ENCODE measurements at regions not wholly inside any gene's neighbourhood (a gene's known extent, or its start where the extent isn't known, plus 50 kb on each side); places are given as distances from the start of the nearest gene placed in this dataset.
"Not testable (repeated sequence)": the region's sequence is repeated elsewhere in the genome, so short reads cannot be mapped to it uniquely, and the experiment has no call there.

GRCh38 chr3:64789111-64789510 lies 101.3 kb upstream of the ADAMTS9 start:
- TF ChIP-seq, protein P1, sequence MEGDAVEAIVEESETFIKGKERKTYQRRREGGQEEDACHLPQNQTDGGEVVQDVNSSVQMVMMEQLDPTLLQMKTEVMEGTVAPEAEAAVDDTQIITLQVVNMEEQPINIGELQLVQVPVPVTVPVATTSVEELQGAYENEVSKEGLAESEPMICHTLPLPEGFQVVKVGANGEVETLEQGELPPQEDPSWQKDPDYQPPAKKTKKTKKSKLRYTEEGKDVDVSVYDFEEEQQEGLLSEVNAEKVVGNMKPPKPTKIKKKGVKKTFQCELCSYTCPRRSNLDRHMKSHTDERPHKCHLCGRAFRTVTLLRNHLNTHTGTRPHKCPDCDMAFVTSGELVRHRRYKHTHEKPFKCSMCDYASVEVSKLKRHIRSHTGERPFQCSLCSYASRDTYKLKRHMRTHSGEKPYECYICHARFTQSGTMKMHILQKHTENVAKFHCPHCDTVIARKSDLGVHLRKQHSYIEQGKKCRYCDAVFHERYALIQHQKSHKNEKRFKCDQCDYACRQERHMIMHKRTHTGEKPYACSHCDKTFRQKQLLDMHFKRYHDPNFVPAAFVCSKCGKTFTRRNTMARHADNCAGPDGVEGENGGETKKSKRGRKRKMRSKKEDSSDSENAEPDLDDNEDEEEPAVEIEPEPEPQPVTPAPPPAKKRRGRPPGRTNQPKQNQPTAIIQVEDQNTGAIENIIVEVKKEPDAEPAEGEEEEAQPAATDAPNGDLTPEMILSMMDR (conservative IDR thresholded peaks at IDR 0.05; ENCODE audit: low read depth, low read length) = no peak
- no peak for DNase-seq (ENCODE audit: low read depth)
- H3K4me3 ChIP-seq (ENCODE audit: low read length) = no peak overlapping the region

DNA sequence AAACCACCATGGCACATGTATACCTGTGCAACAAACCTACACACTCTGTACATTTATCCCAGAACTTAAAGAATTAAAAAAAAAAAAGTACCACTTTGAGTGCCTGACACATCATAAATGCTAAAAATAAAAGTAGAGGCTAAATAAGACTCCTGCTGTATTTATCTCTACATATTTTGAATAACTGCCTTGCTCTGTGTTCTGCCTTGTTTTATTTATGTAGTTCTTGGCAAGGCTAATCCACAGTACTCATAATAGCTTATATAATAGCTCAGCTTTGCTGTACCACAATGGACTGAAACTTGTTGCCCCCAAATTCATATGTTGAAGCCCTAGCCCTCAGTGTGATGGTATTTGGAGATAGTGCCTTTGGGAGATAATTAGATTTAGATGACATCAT lies 95.4 kb upstream of the ADAMTS9 start:
- no peak for DNase-seq (ENCODE audit: low read depth)
- TF ChIP-seq, protein P1 (conservative IDR thresholded peaks at IDR 0.05; ENCODE audit: low read depth, low read length) = no peak
- H3K4me3 ChIP-seq (ENCODE audit: low read length) = no peak overlapping the region

GRCh38 chr3:64780923-64781322 lies 93.1 kb upstream of the ADAMTS9 start:
- not testable (repeated sequence) for DNase-seq (ENCODE audit: low read depth); H3K4me3 ChIP-seq (ENCODE audit: low read length)

DNA sequence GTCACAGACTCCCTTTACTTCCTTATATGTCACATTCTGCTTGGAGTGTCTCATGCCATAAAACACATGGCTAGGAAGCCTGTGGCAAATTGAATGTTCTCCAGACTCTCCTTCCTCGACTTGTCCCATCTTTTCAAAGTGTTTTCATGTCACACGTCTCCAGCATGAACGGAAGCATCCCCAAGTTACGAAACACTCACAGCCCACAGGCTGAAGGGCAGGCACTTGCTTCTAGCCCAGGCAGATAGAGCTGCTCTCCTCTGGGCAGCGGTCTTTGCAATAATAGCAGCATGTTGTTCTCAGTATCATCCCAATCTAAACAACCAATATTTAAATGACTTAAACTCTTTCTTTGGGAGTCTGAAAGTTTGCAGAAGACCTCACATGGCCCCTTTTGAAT lies 85.3 kb upstream of the ADAMTS9 start:
- DNase-seq (ENCODE audit: low read depth) = no peak
- H3K4me3 ChIP-seq (ENCODE audit: low read length) = no peak overlapping the region
- TF ChIP-seq, protein P1 (conservative IDR thresholded peaks at IDR 0.05; ENCODE audit: low read depth, low read length) = no peak

- TF ChIP-seq, protein P1 (conservative IDR thresholded peaks at IDR 0.05; ENCODE audit: low read depth, low read length) = no peak
- DNase-seq (ENCODE audit: low read depth) = no peak
- H3K4me3 ChIP-seq (ENCODE audit: low read length) = no peak overlapping the region
These were observed 78.6 kb upstream of the ADAMTS9 start for GRCh38 chr3:64766440-64766839.

GRCh38 chr3:64765947-64766346 lies 78.1 kb upstream of the ADAMTS9 start:
- H3K4me3 ChIP-seq (ENCODE audit: low read length) = no peak overlapping the region
- no peak for DNase-seq (ENCODE audit: low read depth)
- TF ChIP-seq, protein P1 (conservative IDR thresholded peaks at IDR 0.05; ENCODE audit: low read depth, low read length) = no peak

DNA sequence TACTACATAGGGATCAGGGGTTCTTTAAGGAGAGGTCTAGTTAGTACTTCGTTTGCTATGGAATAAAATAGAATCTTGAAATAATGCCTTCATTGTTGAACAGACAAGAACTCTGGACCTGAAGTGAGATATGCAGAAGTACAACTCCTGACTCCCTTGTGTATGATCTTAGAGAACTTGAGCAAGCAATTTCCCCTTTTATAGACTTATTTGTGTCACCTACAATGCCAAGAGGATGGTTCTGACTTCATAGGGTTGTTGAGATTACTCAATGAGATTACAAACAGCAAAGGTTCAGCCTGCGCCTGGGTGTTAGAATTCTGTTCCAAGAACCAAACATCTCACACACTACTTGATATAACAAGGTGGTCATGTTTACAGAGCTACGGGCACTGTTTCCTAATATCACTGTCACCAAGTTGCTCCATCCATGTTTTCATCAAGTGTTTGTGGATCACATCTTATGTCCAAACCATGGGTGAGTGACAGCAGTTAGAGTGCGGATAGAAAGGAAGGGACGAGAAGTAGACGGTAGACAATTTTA lies 76.7 kb upstream of the ADAMTS9 start:
- TF ChIP-seq, protein P1 (conservative IDR thresholded peaks at IDR 0.05; ENCODE audit: low read depth, low read length) = no peak
- no peak overlapping the region for H3K4me3 ChIP-seq (ENCODE audit: low read length)
- DNase-seq (ENCODE audit: low read depth) = no peak

DNA sequence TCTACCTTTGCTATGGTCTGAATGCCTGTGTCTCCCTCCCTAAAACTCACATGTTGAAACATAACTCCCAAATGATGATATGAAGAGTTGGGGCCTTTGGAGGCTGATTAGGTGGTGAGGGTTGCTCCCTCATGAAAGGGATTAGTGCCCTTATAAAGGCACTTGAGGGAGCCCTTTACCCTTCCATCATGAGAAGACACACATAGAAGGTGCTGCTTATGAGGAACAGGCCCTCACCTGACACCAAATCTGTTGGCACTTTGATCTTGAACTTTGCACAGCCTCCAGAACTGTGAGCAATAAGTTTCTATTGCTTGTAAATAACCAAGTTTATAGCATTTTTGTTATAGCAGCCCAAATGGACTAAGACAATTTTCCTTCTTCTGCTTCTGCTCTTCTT lies 76.2 kb upstream of the ADAMTS9 start:
- no peak overlapping the region for H3K4me3 ChIP-seq (ENCODE audit: low read length)
- no peak for DNase-seq (ENCODE audit: low read depth)
- TF ChIP-seq, protein P1 (conservative IDR thresholded peaks at IDR 0.05; ENCODE audit: low read depth, low read length) = no peak
